Hematopoietic multipotent progenitor cell treated with erythropoietin and hydrocortisone succinate and interleukin-3 and kit ligand, for 4 days (in vitro differentiated cells): ENCODE measurements at regions not wholly inside any gene's neighbourhood (a gene's known extent, or its start where the extent isn't known, plus 50 kb on each side); places are given as distances from the start of the nearest gene placed in this dataset.
"Not testable (repeated sequence)": the region's sequence is repeated elsewhere in the genome, so short reads cannot be mapped to it uniquely, and the experiment has no call there.

ENCODE experiments used
- DNase-seq: peaks from one replicate; pipeline ENCODE4 v3.0.0-alpha.2; 2015

DNA sequence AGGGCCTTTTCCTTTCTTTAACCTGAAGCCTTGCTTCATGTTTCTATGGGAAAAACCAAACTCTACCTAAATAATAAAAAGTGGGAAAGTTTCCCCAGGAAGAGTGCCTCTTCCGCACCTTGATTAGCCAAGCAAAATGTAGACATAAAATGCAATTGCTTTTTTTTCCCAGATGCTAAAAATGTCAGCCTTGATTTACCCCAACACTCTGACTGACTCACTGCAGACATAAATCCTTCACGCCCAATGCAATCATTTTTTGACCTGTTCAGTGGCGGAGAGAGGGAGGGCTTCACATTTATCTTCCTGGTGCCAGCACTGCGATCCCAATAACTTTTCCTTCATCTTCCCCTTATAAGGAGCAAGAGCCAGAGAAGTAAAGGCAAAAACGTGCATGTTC lies 261.5 kb downstream of the SEC16B start:
- DNase-seq: no peak

DNA sequence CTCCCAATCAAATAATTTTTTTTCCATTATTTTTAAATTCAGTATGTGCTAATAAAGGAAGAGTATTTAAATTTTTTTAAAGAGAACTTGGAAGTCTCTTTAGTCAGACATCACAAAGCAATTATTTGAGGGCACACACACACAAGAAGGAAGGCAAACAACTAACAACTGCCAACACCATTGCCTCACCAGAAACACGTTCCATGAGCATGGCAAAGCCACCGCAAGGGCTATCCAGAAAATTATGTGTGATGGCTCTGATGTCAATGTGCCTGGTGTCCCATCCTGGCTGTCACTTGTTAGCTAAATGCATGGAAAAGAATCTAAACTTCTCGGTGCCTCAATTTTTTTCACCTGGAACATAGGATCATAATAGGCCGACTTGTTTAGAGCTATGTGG lies 262.9 kb downstream of the SEC16B start:
- no peak for DNase-seq

DNA sequence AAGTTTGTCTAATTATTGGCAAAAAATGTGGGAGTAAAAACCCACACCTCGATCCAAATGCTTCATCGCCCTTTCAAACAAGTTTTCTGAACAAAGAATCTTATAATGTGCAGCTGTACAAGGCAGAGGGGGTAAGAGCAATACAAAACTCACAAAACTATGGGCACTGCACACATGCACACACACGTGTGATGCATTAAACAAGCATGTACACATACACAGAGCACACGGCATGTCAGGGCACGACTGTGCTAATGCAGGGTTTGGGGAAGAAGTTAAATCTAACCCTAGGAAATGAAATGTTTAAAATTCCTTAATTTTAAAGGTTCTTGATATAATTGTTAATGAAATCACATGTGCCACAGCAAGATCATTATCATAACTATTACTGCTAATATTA lies 264.0 kb downstream of the SEC16B start:
- no peak for DNase-seq

DNA sequence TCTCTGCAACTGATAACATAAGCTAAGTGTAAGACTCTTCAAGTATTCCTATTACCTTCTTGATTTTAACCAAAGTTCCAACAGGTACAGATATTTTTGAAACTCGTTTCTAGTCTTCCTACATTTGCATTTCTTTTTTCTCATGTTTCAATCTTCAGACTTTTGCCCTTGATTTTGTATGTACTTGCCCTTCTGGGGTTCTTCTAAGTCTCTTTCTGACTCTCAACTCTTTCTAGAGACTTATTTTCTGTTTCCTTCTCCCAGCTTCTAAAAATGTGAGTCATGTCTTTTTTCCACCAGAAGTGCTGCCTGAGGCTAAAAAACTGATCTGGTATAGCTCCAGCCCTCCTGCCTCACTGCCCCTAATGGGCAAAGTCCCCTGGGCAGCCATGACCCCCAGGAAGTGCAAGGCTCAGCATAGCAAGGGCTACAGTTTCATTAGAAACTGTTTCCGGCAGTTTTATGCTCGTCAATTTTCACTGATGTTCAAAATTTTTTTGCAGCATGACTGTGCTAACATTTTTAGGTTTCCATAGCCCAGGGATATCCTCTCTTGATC lies 265.9 kb downstream of the SEC16B start:
- no peak for DNase-seq

DNA sequence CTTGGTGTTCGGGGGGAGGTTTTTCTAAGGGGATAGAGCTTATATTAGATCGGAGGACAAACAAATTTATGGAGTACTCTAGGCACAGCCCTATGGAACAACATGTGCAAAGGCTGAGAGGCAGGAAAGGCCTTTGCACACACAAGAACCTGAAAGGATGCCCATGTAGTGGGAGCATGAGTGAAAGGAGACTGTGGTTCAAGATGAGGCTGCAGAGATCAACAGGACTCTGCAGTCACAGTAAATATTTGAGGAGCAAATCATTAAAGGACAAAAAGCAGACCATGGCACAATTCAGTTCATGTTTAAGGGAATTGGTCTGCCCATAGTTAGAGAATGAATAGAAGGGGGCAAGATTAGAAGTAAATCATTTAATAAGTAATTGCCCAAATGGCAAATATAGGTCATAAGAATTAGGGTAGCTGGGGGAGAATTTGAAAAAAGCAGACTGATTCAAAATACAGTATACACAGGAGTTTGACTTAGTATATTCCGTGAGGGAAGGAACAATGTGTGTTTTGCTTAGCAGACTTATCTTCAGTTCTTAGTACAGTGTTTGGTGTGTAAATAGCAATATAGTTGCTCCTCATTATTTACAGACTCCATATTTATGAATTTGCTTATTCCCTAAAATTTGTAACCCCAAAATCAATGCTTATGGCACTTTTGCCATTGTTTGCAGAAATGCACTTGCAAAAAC lies 268.1 kb downstream of the SEC16B start:
- no peak for DNase-seq

DNA sequence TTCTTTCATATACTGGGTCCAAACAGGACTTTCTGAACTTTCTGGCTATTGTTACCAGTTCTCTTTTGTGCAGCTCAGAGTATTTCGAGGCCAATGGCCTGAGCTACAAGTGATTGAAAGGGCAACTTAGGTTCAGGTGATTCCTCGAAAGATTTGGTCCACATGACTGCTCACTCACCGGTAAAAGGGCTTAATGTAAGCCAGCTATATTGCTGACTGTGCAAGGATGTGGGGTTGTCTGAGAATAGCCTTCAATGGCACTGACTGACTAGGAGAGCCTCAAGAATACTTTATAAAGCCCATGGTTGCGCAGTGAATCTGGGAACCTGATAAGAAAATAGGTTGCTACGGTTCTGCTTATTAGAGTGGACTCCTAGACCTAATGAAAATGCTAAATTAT lies 269.0 kb downstream of the SEC16B start:
- DNase-seq: no peak

DNA sequence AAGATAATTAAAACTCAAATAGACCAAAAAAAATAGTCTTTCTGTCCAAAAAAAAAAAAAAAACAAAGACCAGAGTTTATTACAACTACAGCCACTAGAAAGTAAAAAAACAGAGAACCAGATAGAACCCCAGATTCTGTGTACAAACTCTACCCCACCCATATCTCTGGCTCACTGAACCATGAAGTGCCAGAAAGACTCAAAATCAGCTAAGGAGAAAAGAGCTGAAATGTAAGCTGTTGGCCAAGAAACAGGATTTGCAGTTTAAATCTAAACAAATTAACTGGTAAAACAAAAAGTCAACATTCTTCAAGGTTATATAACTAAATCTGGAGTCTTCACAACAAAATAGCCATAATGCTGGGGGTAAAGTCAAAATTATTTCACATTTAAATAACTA lies 278.9 kb downstream of the SEC16B start:
- DNase-seq: no peak

DNA sequence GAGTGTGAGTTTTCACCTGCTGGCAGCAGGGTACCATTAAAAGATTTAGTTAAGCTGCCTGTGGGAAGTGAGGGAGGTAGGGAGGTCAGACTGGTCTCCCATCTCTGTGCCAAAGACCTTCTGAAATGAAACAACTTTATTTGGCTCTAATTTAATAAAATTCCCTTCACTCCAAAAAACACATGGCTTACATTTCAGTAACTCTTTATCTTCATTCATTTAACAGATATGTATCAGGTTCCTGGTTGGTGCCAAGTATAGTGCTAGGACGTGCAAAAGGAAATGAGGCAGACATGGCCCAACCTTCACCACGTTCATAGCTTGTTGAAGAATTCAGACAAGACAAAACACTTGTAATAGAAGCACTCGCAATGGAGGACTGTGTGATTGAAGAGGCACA lies 282.3 kb downstream of the SEC16B start:
- no peak for DNase-seq

DNA sequence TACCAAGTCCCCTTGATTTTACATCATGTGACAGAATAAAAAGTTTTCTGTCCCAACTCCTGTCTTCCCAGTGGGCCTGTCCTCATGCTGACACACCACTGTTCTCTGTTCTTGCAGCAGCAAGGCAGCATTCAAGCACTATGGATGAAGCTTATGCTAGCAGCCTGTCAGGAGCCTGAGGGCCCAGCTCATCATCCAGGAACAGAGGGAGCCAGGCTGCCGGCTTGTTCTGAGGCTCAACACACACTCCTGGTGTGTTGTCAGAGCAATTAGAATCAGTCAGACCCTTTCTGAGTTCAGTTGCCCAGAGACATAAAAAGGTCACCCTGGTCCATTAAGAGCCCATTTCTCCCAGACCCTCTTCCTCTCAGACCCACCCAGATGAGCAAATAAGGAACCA lies 282.9 kb downstream of the SEC16B start:
- DNase-seq: no peak

DNA sequence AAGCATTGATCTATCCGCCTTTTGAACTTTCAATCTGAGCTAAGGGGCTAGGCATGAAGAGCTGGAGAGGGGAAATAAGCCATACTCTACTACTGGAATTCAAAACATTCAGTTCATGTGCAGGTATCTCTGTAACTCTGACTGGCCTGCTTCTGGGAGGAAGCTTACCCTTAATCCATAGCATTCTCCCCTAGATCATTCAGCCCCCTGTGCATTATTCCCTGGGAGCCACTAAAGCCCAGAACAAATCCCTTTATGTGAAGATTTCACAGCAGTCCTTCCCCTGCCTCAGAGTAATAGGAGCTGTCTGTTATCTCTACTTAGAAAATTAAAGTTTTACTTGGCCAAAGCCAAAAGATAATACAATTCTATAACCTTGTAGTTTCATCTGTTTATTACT lies 300.7 kb downstream of the SEC16B start:
- no peak for DNase-seq

DNA sequence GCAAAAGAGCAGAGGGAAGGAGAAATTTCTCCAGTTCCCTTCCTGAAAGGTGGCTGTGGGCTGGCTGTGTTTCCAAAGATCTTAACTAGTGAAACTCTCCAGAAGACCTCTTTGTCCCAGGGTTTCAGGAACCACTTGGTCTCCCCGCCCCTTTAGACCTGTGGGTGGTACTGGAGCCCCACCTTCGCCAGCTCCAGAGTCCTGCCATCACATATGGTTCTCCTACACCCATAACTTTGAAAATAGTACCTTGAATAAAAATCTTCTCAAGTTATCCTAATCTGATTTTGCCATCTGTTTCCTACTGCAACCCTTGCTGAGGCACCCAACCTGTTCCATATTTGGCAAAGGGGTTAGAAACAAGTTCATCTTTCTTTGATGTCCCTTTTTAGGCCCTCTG lies 303.9 kb downstream of the SEC16B start:
- DNase-seq: no peak

DNA sequence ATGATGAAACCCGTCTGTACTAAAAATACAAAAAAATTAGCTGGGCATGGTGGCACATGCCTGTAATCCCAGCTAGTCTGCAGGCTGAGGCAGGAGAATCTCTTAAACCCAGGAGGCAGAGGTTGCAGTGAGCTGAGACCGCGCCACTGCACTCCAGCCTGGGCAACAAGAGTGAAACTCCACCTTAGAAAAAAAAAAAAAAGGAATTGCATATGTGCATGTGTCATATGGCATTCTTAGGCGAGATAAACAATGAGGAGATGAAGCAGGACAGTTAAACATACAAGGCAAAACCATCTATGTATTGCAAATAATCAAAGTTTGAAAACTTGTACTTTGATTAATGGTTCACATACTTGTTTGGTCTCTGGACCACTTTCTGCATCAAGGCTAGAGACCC lies 305.1 kb downstream of the SEC16B start:
- not testable (repeated sequence) for DNase-seq

DNA sequence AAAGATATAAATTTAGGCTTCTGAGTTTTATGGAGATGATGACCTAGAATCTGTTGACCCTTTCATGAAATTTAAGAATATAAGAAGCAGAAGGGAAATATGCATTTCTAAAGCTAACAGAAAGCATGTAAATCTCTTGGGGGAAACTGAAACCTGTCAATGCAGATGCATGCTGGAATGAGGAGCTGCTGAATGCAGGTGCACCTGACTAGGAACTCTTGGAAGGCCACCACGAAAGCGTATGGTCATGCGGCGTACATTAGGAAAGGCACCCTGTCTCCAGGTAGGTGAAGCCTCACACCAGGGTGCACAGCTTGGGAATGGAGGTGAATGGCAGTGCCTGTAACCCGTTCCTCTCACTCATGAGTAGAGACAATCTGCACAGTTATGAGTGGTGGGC lies 309.7 kb downstream of the SEC16B start:
- DNase-seq: no peak

DNA sequence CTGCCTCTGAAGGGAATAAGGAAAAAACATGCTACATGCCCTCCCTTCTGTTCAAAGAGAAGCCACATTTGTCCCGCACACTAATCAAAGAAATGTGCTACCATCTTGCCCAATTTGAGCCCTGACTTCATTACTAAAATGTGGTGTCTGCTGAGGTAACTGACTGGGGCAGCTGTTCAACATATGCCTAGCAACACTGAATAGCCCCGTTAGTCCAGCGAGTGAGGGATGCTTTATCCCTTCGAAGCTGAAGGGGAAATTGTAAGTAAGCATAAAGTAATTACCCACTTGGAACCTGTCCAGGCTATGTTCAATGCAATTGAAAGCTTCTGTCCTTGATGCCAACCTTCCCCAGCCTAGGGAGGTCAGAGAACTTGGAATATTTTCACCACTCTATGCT lies 310.6 kb downstream of the SEC16B start:
- DNase-seq: no peak

DNA sequence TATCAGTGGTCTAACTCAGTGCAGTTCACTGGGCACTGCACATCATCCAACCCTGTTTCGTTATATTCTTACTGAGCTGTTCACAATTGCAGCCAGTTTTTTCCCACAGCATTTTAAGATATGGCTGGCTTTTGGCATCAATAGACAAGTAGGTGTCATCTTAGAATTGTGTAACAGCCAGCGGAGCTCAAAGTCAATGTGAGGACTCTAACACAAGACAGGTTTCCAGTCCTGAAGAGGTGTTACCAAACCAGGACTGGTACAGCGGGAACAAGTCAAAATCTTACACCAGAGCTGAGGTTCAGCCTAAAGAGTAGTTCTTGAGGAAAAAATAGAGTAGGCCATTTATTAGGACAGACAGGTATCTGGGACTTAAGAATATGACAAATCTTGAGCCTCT lies 313.3 kb downstream of the SEC16B start:
- no peak for DNase-seq

DNA sequence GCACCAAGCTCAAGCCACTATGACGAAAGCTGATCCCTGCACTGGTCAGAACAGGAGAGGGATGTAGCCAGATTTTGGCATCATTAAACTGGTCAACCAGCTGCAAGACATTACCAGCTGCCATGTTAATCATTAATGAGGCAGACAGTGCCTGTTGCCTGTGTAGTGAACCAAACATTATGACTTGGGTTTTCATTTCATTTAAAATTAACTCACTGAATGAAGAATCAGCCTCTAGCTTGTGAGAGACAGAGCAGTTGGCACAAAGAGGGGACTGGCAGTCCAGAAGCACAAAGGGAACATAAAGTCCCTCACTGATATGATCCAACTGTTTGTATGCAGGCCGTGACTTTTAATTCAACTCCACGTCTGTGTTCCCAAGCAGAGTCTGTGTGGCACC lies 318.9 kb downstream of the SEC16B start:
- DNase-seq: no peak

DNA sequence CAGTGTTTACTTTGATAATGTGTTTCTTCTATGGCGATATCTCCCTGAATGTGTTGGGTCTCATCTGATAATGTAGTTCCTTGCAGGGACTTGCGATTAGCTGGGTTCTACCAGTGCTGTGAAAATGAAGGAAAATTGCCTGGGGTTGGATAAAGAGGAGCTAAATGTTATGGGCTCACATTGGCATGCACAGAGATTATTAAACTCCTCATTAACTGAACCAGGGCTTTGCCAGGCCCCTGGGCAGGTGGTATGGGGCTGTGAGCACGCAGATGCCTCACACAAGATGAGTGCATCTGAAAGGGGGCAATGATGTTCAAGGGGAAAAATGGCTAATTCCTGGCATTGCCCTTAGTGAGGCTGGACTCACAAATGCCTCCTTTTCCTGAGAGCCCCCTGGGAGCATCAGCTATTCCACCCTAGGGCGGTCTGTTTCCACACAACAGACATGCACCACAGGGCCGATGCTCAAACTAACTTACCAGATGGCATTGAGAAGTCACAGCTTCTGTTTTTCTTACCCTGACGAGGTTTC lies 321.1 kb downstream of the SEC16B start:
- DNase-seq: no peak

DNA sequence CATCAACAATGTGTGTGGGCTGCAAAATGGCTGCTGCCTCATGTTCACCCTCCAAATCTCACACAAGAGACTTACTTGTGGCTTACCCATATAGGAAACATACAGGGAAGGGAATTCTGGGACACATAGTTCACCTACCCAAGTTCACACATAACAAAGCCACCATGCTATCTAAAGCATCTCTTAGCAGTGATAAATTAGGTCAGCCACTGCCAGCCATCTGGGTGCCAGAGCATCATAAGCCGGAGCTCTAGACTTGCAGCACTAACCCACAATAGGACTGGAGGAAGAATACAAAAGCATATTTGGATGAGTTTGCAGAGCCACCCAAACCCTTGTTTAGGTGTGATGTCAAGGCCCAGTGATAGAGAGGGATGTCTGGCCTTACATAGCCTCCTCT lies 321.7 kb downstream of the SEC16B start:
- DNase-seq: no peak

DNA sequence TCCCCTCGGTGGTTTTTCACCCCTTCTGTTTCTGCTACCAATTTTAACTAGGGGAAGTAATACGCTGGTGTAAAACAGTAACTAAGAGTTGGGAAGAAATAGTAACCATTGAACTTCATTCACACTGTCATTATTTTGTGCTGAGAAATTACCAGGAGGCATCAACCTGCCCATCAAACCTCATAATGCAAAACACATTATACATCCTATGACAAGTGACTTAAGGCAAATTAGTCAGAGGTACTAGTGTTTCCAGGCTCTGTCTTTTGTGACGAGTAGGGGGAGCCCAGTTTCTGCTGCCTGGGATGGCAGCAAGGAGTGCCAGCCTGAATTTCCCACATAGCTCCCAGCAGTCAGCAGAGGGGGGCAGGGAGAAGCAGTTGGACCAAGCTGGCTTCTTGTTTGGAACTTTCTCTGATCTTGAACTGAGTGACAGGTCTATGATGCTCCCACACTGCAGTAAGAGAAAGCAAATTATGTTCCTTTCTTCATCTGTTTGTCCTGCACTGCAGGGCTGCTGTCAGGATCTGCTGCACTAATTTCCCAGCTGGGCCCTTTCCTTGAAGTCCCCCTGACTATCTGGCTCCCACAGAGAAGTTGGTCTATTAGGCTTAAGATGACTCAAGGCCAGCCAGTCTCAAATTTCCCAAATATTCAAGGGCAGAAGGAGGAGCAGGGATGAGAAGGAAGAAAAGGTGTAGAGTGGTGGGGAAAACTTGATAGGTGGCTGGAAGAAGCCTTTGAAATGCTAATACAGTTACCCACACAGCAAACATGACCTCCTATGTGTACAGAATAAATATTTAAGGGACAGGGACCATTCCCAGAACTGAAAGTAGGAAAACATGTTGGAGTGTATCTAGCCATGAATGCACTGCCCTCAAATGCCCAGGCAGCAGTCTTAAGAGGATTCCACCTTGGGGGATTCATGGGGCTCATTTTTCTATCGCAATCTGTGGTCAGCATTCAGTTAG lies 322.8 kb downstream of the SEC16B start:
- no peak for DNase-seq

DNA sequence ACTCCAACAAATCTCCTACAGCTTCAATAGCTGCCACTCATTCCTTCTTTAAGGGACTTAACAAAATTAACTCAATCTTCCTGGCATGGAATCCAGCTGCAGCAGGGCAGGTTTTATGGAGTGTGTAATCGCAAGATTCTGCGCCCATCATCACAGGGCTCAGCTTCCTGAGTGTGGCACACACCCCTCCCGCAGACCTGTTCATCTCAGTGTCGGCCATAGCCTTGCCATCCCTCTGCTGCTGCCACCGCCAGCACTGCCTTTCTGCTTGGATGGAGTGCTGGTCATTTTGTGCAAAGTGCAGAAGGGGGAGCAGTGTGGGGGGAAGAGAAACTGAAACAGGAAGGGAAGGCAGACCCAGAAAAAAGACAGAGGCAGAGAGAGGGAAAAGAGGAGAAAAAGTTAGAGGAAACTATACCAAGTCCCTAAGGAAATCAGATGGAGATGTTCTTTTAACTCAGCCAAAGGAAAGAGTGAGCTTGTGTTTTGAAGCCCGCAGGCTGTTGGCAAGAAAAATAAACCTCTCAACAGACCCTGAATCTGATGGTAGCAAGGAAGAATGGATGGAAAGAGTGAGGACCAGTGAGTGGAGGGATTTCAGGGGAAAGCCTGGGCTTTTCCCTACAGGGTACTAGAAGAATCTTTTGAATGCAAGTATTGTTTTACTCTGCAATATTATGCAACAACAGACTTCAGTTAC lies 324.2 kb downstream of the SEC16B start:
- no peak for DNase-seq

DNA sequence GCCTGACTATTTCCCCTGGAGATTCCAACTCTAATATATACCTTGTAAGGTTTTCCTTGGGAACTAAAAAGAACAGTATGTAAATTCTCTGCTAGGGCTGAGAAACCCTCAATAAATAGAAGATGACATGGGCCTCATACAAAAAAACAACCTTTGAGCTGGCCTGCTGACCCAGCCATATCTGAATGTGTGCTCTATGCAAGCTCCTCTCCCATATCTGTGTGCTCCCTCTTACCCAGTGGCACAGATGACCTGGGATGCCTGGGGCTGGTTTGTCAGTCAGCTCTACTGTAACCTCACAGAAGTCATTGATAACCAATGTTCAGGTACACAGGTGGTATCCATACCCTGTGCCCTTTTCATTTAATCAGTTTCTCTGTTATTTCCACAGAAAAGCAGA lies 329.2 kb downstream of the SEC16B start:
- DNase-seq: no peak

DNA sequence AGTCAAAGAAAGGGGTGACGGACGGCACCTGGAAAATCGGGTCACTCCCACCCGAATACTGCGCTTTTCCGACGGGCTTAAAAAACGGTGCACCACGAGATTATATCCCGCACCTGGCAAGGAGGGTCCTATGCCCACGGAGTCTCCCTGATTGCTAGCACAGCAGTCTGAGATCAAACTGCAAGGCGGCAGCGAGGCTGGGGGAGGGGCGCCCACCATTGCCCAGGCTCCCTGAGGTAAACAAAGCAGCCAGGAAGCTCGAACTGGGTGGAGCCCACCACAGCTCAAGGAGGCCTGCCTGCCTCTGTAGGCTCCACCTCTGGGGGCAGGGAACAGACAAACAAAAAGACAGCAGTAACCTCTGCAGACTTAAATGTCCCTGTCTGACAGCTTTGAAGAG lies 335.7 kb downstream of the SEC16B start:
- DNase-seq: not testable (repeated sequence)
